AG04450 (cell line): ENCODE measurements at regions not wholly inside any gene's neighbourhood (a gene's known extent, or its start where the extent isn't known, plus 50 kb on each side); places are given as distances from the start of the nearest gene placed in this dataset.

Source experiments
- CTCF ChIA-PET: fragments of 300-600, 350-600 bp; formaldehyde crosslinking; extraction: SDS; loops from one replicate; lab custom pipeline; 2022; ENCODE audit warnings: antibody characterized with exemption, inconsistent platforms; lab: Charles Lee
- POLR2A ChIA-PET: fragments of 350-600 bp; formaldehyde crosslinking; extraction: SDS; loops from one replicate; lab custom pipeline; 2021; ENCODE audit warnings: antibody characterized with exemption, inconsistent platforms; lab: Yijun Ruan, JAX
- DNase-seq: peaks from one replicate; pipeline ENCODE4 v3.0.0-alpha.2; 2011; ENCODE audit warnings: low read depth, low spot score
- H3K27ac ChIP-seq: one replicate; pipeline ENCODE4 v1.5.1; 2012; ENCODE audit warnings: low read depth, low read length, control low read depth
- H3K27me3 ChIP-seq: one replicate; pipeline ENCODE4 v1.6.0; 2012; ENCODE audit warnings: low read length; ENCODE audit not compliant: control insufficient read depth, insufficient read depth
- H3K4me3 ChIP-seq: 2 replicates; pipeline ENCODE4 v1.5.1; 2011; ENCODE audit warnings: mild to moderate bottlenecking, low read depth, low read length, control low read depth
- H3K9me3 ChIP-seq: 2 replicates; pipeline ENCODE4 v1.5.1; 2012; ENCODE audit warnings: low read length; ENCODE audit not compliant: control insufficient read depth, insufficient read depth
- CTCF ChIP-seq: IDR thresholded peaks from 2 replicates; pipeline ENCODE4 v1.5.1; 2011; ENCODE audit warnings: low read depth, low read length, control low read depth, inconsistent platforms

GRCh38 chr9:104330841-104331240, 173.2 kb upstream of the OR13F1 start:
- DNase-seq, result no peak
- Histone ChIP-seq H3K9me3 (peaks cover 10% of the 10 kb centered on the region), H3K27ac (no peak overlapping the region), H3K4me3 (no peak overlapping the region), H3K27me3 (no peaks in the 10 kb centered on the region)
- POLR2A ChIA-PET, result no interaction called here
- no peak for TF ChIP-seq CTCF
- CTCF ChIA-PET, result no interaction called here

GRCh38 chr9:104334549-104334948, 169.5 kb upstream of the OR13F1 start:
- Histone ChIP-seq H3K27me3 (no peaks in the 10 kb centered on the region), H3K27ac (no peak overlapping the region), H3K9me3 (peaks cover 4% of the 10 kb centered on the region), H3K4me3 (no peak overlapping the region)
- ChIA-PET CTCF (no interaction called here), POLR2A (no interaction called here)
- TF ChIP-seq CTCF, result no peak
- DNase-seq, result no peak

GRCh38 chr9:104339692-104340091, 164.4 kb upstream of the OR13F1 start:
- no peaks in the 10 kb centered on the region for H3K27me3 ChIP-seq
- H3K4me3 ChIP-seq, result no peak overlapping the region
- no peak for DNase-seq
- TF ChIP-seq CTCF, result no peak
- ChIA-PET CTCF (no interaction called here), POLR2A (no interaction called here)
- no peak overlapping the region for H3K27ac ChIP-seq
- peaks cover 4% of the 10 kb centered on the region for H3K9me3 ChIP-seq

- no peak for DNase-seq
- H3K9me3 ChIP-seq, result peaks cover 4% of the 10 kb centered on the region
- H3K27me3 ChIP-seq, result no peaks in the 10 kb centered on the region
- no peak overlapping the region for H3K27ac ChIP-seq
- CTCF ChIA-PET, result no interaction called here
- TF ChIP-seq CTCF, result no peak
- H3K4me3 ChIP-seq, result no peak overlapping the region
- POLR2A ChIA-PET, result no interaction called here
These were observed 161.5 kb upstream of the OR13F1 start for GRCh38 chr9:104342552-104342951.

GRCh38 chr9:104345061-104345460, 159.0 kb upstream of the OR13F1 start:
- ChIA-PET CTCF (no interaction called here), POLR2A (no interaction called here)
- no peak overlapping the region for H3K27ac ChIP-seq
- DNase-seq, result no peak
- TF ChIP-seq CTCF, result no peak
- H3K4me3 ChIP-seq, result no peak overlapping the region
- no peaks in the 10 kb centered on the region for H3K27me3 ChIP-seq
- no peaks in the 10 kb centered on the region for H3K9me3 ChIP-seq
